Sigmoid colon (tissue), 4 donors: ENCODE measurements at regions not wholly inside any gene's neighbourhood (a gene's known extent, or its start where the extent isn't known, plus 50 kb on each side); places are given as distances from the start of the nearest gene placed in this dataset.

Experiments
- EP300 ChIP-seq, 4 donors: sonication (generic); formaldehyde crosslinking; IDR thresholded peaks; one replicate each; pipeline ENCODE4 v1.6.1; 2017; ENCODE audit warnings: antibody characterized with exemption in 4 of 4
- POLR2A ChIP-seq, 2 donors: fragments of 450-650 bp; IDR thresholded peaks; one replicate each; pipeline ENCODE4 v1.6.1; 2016; ENCODE audit warnings: antibody characterized with exemption in 2 of 2, mild to moderate bottlenecking in 2 of 2, moderate library complexity in 2 of 2
- POLR2AphosphoS5 ChIP-seq, 4 donors: sonication (generic); formaldehyde crosslinking; IDR thresholded peaks; one replicate each; pipeline ENCODE4 v1.6.1; 2017; ENCODE audit warnings: antibody characterized with exemption in 4 of 4
- TF ChIP-seq, protein P1 (sequence below), 4 experiments: fragments of 450-650 bp in 3 of 4; fragments of 200-600 bp in 1 of 4; IDR thresholded peaks; one replicate each; pipeline ENCODE4 v1.5.1; 2016 to 2019; ENCODE audit warnings: antibody characterized with exemption in 4 of 4, mild to moderate bottlenecking in 3 of 4, moderate library complexity in 2 of 4

GRCh38 chr20:56899506-56899905 is 270.4 kb downstream of the TFAP2C start:
- TF ChIP-seq, protein P1, sequence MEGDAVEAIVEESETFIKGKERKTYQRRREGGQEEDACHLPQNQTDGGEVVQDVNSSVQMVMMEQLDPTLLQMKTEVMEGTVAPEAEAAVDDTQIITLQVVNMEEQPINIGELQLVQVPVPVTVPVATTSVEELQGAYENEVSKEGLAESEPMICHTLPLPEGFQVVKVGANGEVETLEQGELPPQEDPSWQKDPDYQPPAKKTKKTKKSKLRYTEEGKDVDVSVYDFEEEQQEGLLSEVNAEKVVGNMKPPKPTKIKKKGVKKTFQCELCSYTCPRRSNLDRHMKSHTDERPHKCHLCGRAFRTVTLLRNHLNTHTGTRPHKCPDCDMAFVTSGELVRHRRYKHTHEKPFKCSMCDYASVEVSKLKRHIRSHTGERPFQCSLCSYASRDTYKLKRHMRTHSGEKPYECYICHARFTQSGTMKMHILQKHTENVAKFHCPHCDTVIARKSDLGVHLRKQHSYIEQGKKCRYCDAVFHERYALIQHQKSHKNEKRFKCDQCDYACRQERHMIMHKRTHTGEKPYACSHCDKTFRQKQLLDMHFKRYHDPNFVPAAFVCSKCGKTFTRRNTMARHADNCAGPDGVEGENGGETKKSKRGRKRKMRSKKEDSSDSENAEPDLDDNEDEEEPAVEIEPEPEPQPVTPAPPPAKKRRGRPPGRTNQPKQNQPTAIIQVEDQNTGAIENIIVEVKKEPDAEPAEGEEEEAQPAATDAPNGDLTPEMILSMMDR (IDR thresholded peaks at IDR 0.05), result no peak
- TF ChIP-seq POLR2A (IDR thresholded peaks at IDR 0.05), result no peak
- TF ChIP-seq EP300 (IDR thresholded peaks at IDR 0.05), result no peak
- no peak for TF ChIP-seq POLR2AphosphoS5 (IDR thresholded peaks at IDR 0.05)
